Right hindlimb (tissue), 1 donor: ENCODE measurements at regions not wholly inside any gene's neighbourhood (a gene's known extent, or its start where the extent isn't known, plus 50 kb on each side); places are given as distances from the start of the nearest gene placed in this dataset.

Source experiments
- DNase-seq: peaks from one replicate; pipeline ENCODE4 v3.0.0-alpha.2; 2018

GRCh38 chr2:41705634-41706033 lies 342.2 kb upstream of the PKDCC start:
- DNase-seq, result no peak

GRCh38 chr2:41706286-41706685 lies 341.5 kb upstream of the PKDCC start:
- DNase-seq, result no peak

- DNase-seq, result no peak
Observed at GRCh38 chr2:41707790-41708451, 339.9 kb upstream of the PKDCC start.

- DNase-seq, result no peak
Observed at GRCh38 chr2:41709702-41710599, 337.9 kb upstream of the PKDCC start.

GRCh38 chr2:41710944-41711343 lies 336.9 kb upstream of the PKDCC start:
- DNase-seq, result no peak

GRCh38 chr2:41711736-41712135 lies 336.1 kb upstream of the PKDCC start:
- DNase-seq, result no peak

GRCh38 chr2:41716497-41716896 lies 331.3 kb upstream of the PKDCC start:
- no peak for DNase-seq

GRCh38 chr2:41717839-41718238 lies 330.0 kb upstream of the PKDCC start:
- DNase-seq, result no peak

GRCh38 chr2:41718705-41719104 lies 329.1 kb upstream of the PKDCC start:
- DNase-seq, result no peak

GRCh38 chr2:41719756-41720155 lies 328.1 kb upstream of the PKDCC start:
- no peak for DNase-seq

GRCh38 chr2:41720331-41721251 lies 327.2 kb upstream of the PKDCC start:
- DNase-seq, result no peak

- no peak for DNase-seq
Observed at GRCh38 chr2:41722668-41723369, 325.0 kb upstream of the PKDCC start.

- no peak for DNase-seq
Observed at GRCh38 chr2:41723526-41723925, 324.3 kb upstream of the PKDCC start.

- DNase-seq, result no peak
Observed at GRCh38 chr2:41724465-41724864, 323.4 kb upstream of the PKDCC start.

- no peak for DNase-seq
Observed at GRCh38 chr2:41725901-41726300, 321.9 kb upstream of the PKDCC start.

GRCh38 chr2:41726364-41726763 lies 321.5 kb upstream of the PKDCC start:
- DNase-seq, result no peak

GRCh38 chr2:41727152-41727551 lies 320.7 kb upstream of the PKDCC start:
- DNase-seq, result no peak

- no peak for DNase-seq
Observed at GRCh38 chr2:41727711-41728110, 320.1 kb upstream of the PKDCC start.

- no peak for DNase-seq
Observed at GRCh38 chr2:41728788-41729338, 319.0 kb upstream of the PKDCC start.

GRCh38 chr2:41729800-41730364 lies 317.9 kb upstream of the PKDCC start:
- no peak for DNase-seq

- DNase-seq, result no peak
Observed at GRCh38 chr2:41735006-41735405, 312.8 kb upstream of the PKDCC start.

GRCh38 chr2:41735476-41735875 lies 312.3 kb upstream of the PKDCC start:
- no peak for DNase-seq
